ENCODE measurements at regions not wholly inside any gene's neighbourhood (a gene's known extent, or its start where the extent isn't known, plus 50 kb on each side); places are given as distances from the start of the nearest gene placed in this dataset.

- TF ChIP-seq KLF1 (tag by site-specific recombination; IDR thresholded peaks at IDR 0.05): no peak
- no peak for TF ChIP-seq ZNF26 (tag by site-specific recombination; IDR thresholded peaks at IDR 0.05)
- TF ChIP-seq ZNF658 (tag by site-specific recombination; IDR thresholded peaks at IDR 0.05): no peak
- no peak for TF ChIP-seq KLF16 (tag by site-specific recombination; IDR thresholded peaks at IDR 0.05)
- TF ChIP-seq ZNF791 (tag by site-specific recombination; IDR thresholded peaks at IDR 0.05): no peak
- no peak for TF ChIP-seq KLF10 (tag by site-specific recombination; IDR thresholded peaks at IDR 0.05)
- TF ChIP-seq ZNF223 (tag by site-specific recombination; IDR thresholded peaks at IDR 0.05): no peak
- TF ChIP-seq ZBTB48 (tag by site-specific recombination; IDR thresholded peaks at IDR 0.05): no peak
- no peak for TF ChIP-seq WT1 (tag by site-specific recombination; IDR thresholded peaks at IDR 0.05)
- TF ChIP-seq ZNF501 (tag by site-specific recombination; IDR thresholded peaks at IDR 0.05): no peak
Measured at GRCh38 chr6:167739721-167740475, 86.8 kb upstream of the AFDN start (continued).

- Histone ChIP-seq H3K36me3 (ENCODE audit: control insufficient read depth in 2 of 2, insufficient read depth in 1 of 2, low read length in 2 of 2) (no peaks in the 10 kb centered on the region), H3K4me3 (ENCODE audit: low read depth, low read length) (no peak overlapping the region), H3K9me3 (ENCODE audit: control insufficient read depth, insufficient read depth, low read depth, low read length) (no peaks in the 10 kb centered on the region), H3K4me1 (ENCODE audit: control insufficient read depth, insufficient read depth, low read length) (no peaks in the 10 kb centered on the region), H3K27ac (ENCODE audit: extremely low read depth, low read depth, low read length) (no peak overlapping the region)
- CTCF ChIA-PET: interaction anchor here (0.5 to 1.0 kb wide), 4 partner anchors 12 to 399 kb away, joined by 3 to 5 read pairs (median 4); no protein-coding TSS in a partner anchor
- POLR2A ChIA-PET: no interaction called here
- no peak for TF ChIP-seq ZNF2 (tag by site-specific recombination; IDR thresholded peaks at IDR 0.05)
- TF ChIP-seq ZNF658 (tag by site-specific recombination; IDR thresholded peaks at IDR 0.05): no peak
- TF ChIP-seq ZNF140 (tag by site-specific recombination; IDR thresholded peaks at IDR 0.05): no peak
- TF ChIP-seq ZBTB44 (tag by site-specific recombination; IDR thresholded peaks at IDR 0.05): no peak
- no peak for TF ChIP-seq ZNF133 (tag by site-specific recombination; IDR thresholded peaks at IDR 0.05)
- no peak for TF ChIP-seq ZNF423 (tag by site-specific recombination; IDR thresholded peaks at IDR 0.05)
- no peak for TF ChIP-seq ZNF768 (tag by site-specific recombination; IDR thresholded peaks at IDR 0.05)
- TF ChIP-seq ZNF561 (tag by site-specific recombination; IDR thresholded peaks at IDR 0.05; ENCODE audit: borderline replicate concordance): no peak
- no peak for TF ChIP-seq KLF16 (tag by site-specific recombination; IDR thresholded peaks at IDR 0.05)
- no peak for TF ChIP-seq BCL6B (tag by site-specific recombination; IDR thresholded peaks at IDR 0.05)
- no peak for TF ChIP-seq ZBTB21 (tag by site-specific recombination; IDR thresholded peaks at IDR 0.05)
- no peak for TF ChIP-seq ZNF792 (tag by site-specific recombination; IDR thresholded peaks at IDR 0.05)
- TF ChIP-seq ZNF776 (tag by site-specific recombination; IDR thresholded peaks at IDR 0.05; ENCODE audit: borderline replicate concordance): no peak
- TF ChIP-seq ZFP3 (tag by site-specific recombination; IDR thresholded peaks at IDR 0.05; ENCODE audit: low read depth): no peak
- no peak for TF ChIP-seq ZSCAN16 (tag by site-specific recombination; IDR thresholded peaks at IDR 0.05)
- TF ChIP-seq ZNF785 (tag by site-specific recombination; IDR thresholded peaks at IDR 0.05): no peak
- no peak for TF ChIP-seq ZBTB20 (tag by site-specific recombination; IDR thresholded peaks at IDR 0.05)
Measured at GRCh38 chr6:167742719-167743303, 83.9 kb upstream of the AFDN start.
